HG03175 (cell line): ENCODE measurements at regions not wholly inside any gene's neighbourhood (a gene's known extent, or its start where the extent isn't known, plus 50 kb on each side); places are given as distances from the start of the nearest gene placed in this dataset.
"Not testable (repeated sequence)": the region's sequence is repeated elsewhere in the genome, so short reads cannot be mapped to it uniquely, and the experiment has no call there.

Experiments used
- ATAC-seq: cut with Tn5 transposase; IDR thresholded peaks from one replicate; pipeline ENCODE4 v1.9.1; 2021; ENCODE audit warnings: mild to moderate bottlenecking, moderate library complexity; ENCODE audit not compliant: unreplicated experiment

DNA sequence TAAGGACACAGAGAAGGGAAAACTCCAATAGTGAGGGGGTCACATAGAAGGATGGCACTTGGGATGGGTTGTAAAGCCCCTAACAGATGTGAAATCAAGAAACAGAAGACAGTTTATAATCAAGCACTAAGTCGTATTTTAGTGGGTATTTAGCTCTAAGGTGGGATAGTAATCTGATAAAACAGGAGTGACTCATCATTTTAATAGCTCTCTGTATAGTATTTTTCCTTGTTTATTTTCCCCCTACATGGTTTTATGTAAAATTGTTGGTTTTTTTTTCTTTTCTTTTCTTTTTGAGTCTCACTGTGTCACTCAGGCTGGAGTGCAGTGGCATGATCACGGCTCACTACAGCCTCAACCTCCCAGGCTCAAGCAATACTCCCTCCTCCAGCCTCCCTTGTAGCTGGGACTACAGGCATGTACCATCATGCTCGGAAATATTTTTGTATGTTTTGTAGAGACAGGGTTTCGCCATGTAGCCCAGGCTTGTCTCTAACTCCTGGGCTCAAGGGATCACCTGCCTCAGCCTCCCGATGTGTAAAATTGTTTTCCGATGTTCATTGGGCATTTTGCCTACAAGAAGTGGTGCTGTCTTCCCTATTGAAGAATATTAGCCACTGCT, 142.6 kb upstream of the SERPINE2 start:
- ATAC-seq, result no peak

- no peak for ATAC-seq
Measured at GRCh38 chr2:224180810-224181209, 141.7 kb upstream of the SERPINE2 start.

GRCh38 chr2:224178056-224178455, 139.0 kb upstream of the SERPINE2 start:
- ATAC-seq, result no peak

- ATAC-seq, result no peak
Measured at GRCh38 chr2:224175538-224175937, 136.5 kb upstream of the SERPINE2 start.

GRCh38 chr2:224174990-224175389, 135.9 kb upstream of the SERPINE2 start:
- no peak for ATAC-seq

GRCh38 chr2:224174521-224174920, 135.4 kb upstream of the SERPINE2 start:
- no peak for ATAC-seq

DNA sequence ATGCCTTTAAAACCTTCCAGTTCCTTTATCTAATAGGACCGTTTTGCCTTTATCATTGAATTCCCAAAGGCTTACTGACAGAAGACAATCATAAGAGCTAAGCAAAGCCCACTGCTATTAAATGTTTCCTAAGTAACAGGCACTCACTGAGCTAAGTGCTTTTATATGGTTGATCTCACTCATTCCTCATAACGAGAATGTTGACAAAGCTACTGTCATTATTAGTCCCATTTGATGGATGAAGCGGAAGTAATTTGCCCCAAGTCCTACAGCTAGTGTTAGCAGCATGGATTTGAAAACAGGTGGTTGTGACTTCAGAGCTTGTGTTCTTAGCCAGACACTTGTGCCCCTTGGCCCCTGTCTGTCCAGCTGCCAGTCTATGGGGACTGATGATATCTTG, 134.8 kb upstream of the SERPINE2 start:
- ATAC-seq, result no peak

DNA sequence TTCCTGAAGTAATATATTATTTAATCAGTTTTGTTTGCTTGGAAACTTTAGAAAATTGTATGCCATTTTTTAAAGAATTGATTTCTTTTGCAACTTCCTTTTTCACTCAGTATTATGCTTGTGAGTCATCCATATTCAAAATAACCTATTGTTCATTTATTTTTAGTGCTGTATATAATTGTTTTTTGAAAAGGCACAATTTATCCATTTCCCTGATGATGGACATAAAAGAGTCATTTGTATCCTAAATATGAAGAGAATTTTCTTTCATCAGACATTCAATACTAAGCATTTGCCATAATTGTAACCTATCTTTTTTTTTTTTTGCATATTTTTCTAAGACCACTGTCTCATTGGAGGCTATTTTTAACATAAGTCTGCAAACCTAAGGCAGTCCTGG, 134.1 kb upstream of the SERPINE2 start:
- ATAC-seq, result no peak

- ATAC-seq, result no peak
Measured at GRCh38 chr2:224171226-224171625, 132.1 kb upstream of the SERPINE2 start.

DNA sequence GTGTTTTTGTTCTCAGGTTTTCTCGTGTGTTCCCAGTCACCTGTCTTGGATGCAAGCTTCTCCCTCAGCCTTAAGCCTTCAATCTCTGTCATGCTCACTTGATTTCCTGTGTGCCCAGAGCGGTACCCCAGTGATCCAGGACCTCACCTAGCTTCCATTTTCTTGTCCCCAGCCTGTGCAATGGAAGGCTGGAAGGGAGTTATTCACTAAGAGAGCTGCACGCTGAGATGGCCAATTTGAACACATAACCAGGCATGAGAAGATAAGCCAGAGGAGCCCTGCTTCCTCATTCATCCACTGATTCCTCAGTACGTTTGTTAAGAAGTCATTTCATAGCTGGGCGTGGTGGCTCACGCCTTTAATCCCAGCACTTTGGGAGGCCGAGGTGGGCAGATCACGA, 130.8 kb upstream of the SERPINE2 start:
- no peak for ATAC-seq

- not testable (repeated sequence) for ATAC-seq
Measured at GRCh38 chr2:224167781-224168180, 128.7 kb upstream of the SERPINE2 start.

- ATAC-seq, result no peak
Measured at GRCh38 chr2:224166654-224167053, 127.6 kb upstream of the SERPINE2 start.

- ATAC-seq, result no peak
Measured at GRCh38 chr2:224165901-224166319, 126.8 kb upstream of the SERPINE2 start.

DNA sequence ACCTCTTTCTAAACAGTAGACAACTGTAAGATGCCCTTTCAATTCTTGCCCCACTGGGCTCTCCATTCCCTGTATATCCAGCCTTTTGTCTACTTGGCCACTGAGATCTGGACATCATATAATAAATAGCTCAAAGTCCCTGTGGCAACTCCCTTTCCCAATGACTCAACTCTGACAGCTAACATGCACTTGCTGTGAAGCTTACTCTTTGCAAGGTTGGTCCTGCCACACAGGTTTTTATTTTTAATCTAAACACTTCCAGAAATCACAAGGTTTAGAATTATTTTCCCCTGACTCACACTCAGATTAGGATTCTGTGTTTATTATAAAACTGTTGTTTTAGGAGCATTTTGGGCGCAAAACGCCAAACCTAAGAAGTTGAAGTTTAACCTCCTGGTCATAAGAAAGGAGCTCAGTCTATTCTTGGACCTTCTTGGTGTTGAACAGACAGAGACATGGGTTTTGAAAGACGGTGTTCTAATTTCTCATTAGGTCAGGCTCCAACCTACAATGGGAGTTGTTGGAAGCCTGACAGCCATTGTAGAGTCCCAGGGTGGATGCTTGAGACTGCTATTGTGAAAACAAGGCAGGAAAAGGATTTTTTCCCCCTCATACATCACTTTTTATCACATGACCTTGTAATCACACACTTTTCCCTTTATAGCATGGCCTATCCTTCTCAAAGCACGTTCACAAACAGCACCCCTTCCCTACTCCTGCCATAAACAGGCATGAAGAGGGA, 124.7 kb upstream of the SERPINE2 start:
- ATAC-seq, result no peak

DNA sequence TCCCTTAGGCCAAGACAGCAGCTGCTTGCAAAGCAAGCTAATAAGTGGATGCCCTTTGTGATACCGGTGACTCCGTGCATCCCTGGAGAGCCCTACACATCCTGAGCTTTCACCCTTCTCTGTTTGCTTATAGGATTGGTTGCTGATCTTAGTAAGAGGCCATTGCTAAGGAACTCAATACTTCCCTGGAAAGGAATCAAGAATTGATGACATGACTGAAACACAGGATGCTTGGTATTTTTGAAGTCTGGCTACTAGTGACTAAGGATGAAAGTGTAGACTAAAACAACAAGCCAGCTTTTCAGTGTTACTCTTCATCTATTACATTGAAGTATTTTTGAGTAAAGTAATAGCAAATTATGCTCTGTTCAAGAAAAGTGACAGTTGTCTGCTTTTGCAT, 123.0 kb upstream of the SERPINE2 start:
- ATAC-seq, result no peak

GRCh38 chr2:224161712-224162111, 122.6 kb upstream of the SERPINE2 start:
- ATAC-seq, result no peak

DNA sequence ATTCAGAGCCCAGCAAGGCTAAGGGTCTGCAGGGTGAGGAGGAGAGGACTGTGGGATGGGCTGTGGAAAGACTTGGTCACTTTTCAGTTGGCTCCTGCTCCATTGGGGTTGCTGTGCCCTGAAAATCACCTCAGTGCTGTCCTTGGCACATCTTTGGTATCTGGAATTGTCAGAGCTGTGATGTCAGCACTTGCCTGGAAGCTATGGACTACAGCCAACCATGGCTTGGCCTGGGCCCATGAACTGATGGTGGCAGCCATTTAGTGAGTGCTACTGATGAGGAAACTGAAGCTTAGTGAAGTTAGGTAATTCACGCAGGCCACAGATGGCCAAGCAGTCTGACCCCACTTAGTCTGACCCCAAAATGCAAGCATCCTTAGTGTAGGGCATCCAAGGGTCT, 121.8 kb upstream of the SERPINE2 start:
- no peak for ATAC-seq

DNA sequence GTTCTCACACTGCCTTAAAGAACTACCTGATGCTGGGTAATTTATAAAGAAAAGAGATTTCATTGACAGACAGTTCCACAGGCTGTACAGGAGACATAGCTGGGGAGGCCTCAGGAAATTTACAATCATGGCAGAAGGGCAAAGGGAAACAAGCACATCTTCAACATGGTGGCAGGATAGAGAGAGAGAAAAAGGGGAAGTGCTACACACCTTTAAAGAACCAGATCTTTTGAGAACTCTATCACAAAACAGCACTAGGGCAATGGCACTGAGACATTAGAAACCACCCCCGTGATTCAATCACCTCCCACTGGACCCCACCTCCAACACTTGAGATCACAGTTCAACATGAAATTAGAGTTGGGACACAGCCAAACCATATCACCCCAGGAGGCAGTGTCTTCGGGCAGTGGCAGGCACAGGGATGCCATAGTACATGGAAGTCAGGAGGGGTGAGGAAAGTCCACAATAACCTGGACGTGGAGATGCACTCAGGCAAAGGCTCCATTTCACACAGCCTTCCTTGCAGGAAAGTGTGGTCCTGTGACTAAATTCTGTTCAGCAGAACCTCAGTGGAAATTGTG, 120.4 kb upstream of the SERPINE2 start:
- no peak for ATAC-seq

- ATAC-seq, result no peak
Measured at GRCh38 chr2:224158831-224159230, 119.7 kb upstream of the SERPINE2 start.

GRCh38 chr2:224158061-224158460, 119.0 kb upstream of the SERPINE2 start:
- ATAC-seq, result no peak

DNA sequence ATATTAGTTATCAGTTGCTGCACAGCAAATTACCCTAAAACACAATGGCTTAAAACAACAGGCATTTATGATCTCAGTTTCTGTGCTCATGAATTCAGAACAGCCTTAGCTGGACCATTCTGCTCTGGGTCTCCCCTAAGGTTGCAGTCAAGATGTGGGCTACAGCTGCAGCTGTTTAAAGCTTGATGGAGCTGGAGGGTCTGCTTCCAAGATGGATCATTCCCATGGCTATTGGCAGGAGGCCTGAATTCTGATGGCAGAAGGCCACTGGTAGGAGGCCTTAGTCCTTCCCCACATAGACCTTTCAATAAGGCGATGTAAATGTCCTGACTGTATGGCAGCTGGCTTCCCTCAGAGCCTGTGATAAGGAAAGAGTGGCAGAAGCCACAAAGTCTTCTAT, 118.6 kb upstream of the SERPINE2 start:
- no peak for ATAC-seq

DNA sequence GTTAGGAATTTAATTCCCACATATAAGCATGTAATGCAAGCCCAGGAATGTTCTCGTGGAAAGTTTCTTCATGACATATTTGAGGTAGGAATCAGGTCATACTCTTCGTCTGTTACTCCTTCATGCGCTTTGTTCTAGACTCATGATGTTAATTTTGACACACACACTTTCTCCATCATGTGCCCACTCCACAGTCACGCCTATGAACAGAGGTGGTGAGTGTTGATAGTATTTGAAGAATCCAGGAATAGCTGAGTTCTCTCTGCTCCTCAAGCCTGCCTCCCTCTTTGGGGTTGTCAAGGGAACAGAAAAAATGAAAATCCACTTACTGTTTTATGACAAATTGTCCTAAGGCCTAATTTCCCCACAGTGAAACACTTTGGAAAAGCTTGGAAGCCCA, 117.3 kb upstream of the SERPINE2 start:
- no peak for ATAC-seq
